Vagina (tissue), 2 donors: ENCODE measurements at regions not wholly inside any gene's neighbourhood (a gene's known extent, or its start where the extent isn't known, plus 50 kb on each side); places are given as distances from the start of the nearest gene placed in this dataset.

Source experiments
- DNase-seq, 2 donors: peaks; one replicate each; pipeline ENCODE4 v3.0.0-alpha.2; 2017; ENCODE audit errors: extremely low spot score in 2 of 2
- H3K27ac ChIP-seq: fragments of 200-600 bp; sonication (generic); one replicate; pipeline ENCODE4 v1.5.1; 2019
- H3K27me3 ChIP-seq: fragments of 200-600 bp; sonication (generic); one replicate; pipeline ENCODE4 v1.5.1; 2019
- H3K36me3 ChIP-seq, 2 donors: fragments of 200-600 bp; sonication (generic); one replicate each; pipeline ENCODE4 v1.5.1; 2017 to 2019
- H3K4me1 ChIP-seq: fragments of 200-600 bp; sonication (generic); one replicate; pipeline ENCODE4 v1.5.1; 2019
- H3K4me3 ChIP-seq, 2 donors: fragments of 200-600 bp; sonication (generic); 1 replicate in 1 of 2; 2 replicates in 1 of 2; pipeline ENCODE4 v1.5.1; 2016 to 2019
- H3K9me3 ChIP-seq: fragments of 200-600 bp; sonication (generic); one replicate; pipeline ENCODE4 v1.5.1; 2019
- CTCF ChIP-seq, 3 experiments: fragments of 450-650 bp in 2 of 3; fragments of 200-600 bp in 1 of 3; sonication (generic) in 1 of 3; IDR thresholded peaks; one replicate each; pipeline ENCODE4 v1.5.1; 2017 to 2019; ENCODE audit warnings: antibody characterized with exemption in 3 of 3, mild to moderate bottlenecking in 2 of 3, moderate library complexity in 2 of 3
- POLR2A ChIP-seq, 2 donors: fragments of 450-650 bp; IDR thresholded peaks; one replicate each; pipeline ENCODE4 v1.6.1; 2017; ENCODE audit warnings: antibody characterized with exemption in 2 of 2, mild to moderate bottlenecking in 2 of 2, moderate library complexity in 2 of 2
- POLR2AphosphoS5 ChIP-seq, 2 donors: sonication (generic); formaldehyde crosslinking; IDR thresholded peaks; one replicate each; pipeline ENCODE4 v1.9.0; 2017; ENCODE audit warnings: antibody characterized with exemption in 2 of 2, mild to moderate bottlenecking in 2 of 2, low read depth in 1 of 2; ENCODE audit not compliant: insufficient read depth in 1 of 2
- intact Hi-C: fragments of 100-400 bp; cut with DNase I; formaldehyde crosslinking; loops from one replicate; pipeline ENCODE4 v1.15.1; 2023

- intact Hi-C loops: no loop called here
- no peak overlapping the region for H3K4me3 ChIP-seq
- H3K4me1 ChIP-seq: no peaks in the 10 kb centered on the region
- H3K27me3 ChIP-seq: no peaks in the 10 kb centered on the region
- no peak for DNase-seq
- no peaks in the 10 kb centered on the region for H3K9me3 ChIP-seq
- no peak overlapping the region for H3K27ac ChIP-seq
- TF ChIP-seq POLR2AphosphoS5 (IDR thresholded peaks at IDR 0.05; ENCODE audit: insufficient read depth in 1 of 2, low read depth in 1 of 2) (no peak), CTCF (IDR thresholded peaks at IDR 0.05) (no peak), POLR2A (IDR thresholded peaks at IDR 0.05) (no peak)
- H3K36me3 ChIP-seq: no peaks in the 10 kb centered on the region
Measured at GRCh38 chr13:68584776-68585175, 1354.6 kb upstream of the PCDH9 start.

- no peak for TF ChIP-seq POLR2AphosphoS5 (IDR thresholded peaks at IDR 0.05; ENCODE audit: insufficient read depth in 1 of 2, low read depth in 1 of 2)
- no peak for TF ChIP-seq POLR2A (IDR thresholded peaks at IDR 0.05)
- no peak for TF ChIP-seq CTCF (IDR thresholded peaks at IDR 0.05)
Measured at GRCh38 chr13:68574053-68574452, 1343.9 kb upstream of the PCDH9 start.

GRCh38 chr13:68551701-68552522 lies 1321.8 kb upstream of the PCDH9 start:
- H3K4me1 ChIP-seq: no peaks in the 10 kb centered on the region
- intact Hi-C loops: no loop called here
- TF ChIP-seq POLR2A (IDR thresholded peaks at IDR 0.05) (no peak), CTCF (IDR thresholded peaks at IDR 0.05) (no peak), POLR2AphosphoS5 (IDR thresholded peaks at IDR 0.05; ENCODE audit: insufficient read depth in 1 of 2, low read depth in 1 of 2) (no peak)
- no peak overlapping the region for H3K27ac ChIP-seq
- H3K36me3 ChIP-seq: no peaks in the 10 kb centered on the region
- no peak for DNase-seq
- H3K9me3 ChIP-seq: no peaks in the 10 kb centered on the region
- H3K4me3 ChIP-seq: no peak overlapping the region
- H3K27me3 ChIP-seq: no peaks in the 10 kb centered on the region

More at GRCh38 chr13:68574053-68574452, 1343.9 kb upstream of the PCDH9 start:
- no peak overlapping the region for H3K27ac ChIP-seq
- no peaks in the 10 kb centered on the region for H3K4me1 ChIP-seq
- intact Hi-C loops: no loop called here
- no peaks in the 10 kb centered on the region for H3K9me3 ChIP-seq
- H3K4me3 ChIP-seq: no peak overlapping the region
- DNase-seq: no peak
- H3K27me3 ChIP-seq: no peaks in the 10 kb centered on the region
- no peaks in the 10 kb centered on the region for H3K36me3 ChIP-seq

GRCh38 chr13:68550330-68550729 lies 1320.2 kb upstream of the PCDH9 start:
- Histone ChIP-seq H3K27me3 (no peaks in the 10 kb centered on the region), H3K4me3 (no peak overlapping the region), H3K4me1 (no peaks in the 10 kb centered on the region), H3K36me3 (no peaks in the 10 kb centered on the region), H3K27ac (no peak overlapping the region), H3K9me3 (no peaks in the 10 kb centered on the region)
- TF ChIP-seq CTCF (IDR thresholded peaks at IDR 0.05) (no peak), POLR2AphosphoS5 (IDR thresholded peaks at IDR 0.05; ENCODE audit: insufficient read depth in 1 of 2, low read depth in 1 of 2) (no peak), POLR2A (IDR thresholded peaks at IDR 0.05) (no peak)
- intact Hi-C loops: no loop called here
- no peak for DNase-seq

GRCh38 chr13:68540244-68540643 lies 1310.1 kb upstream of the PCDH9 start:
- H3K27me3 ChIP-seq: no peaks in the 10 kb centered on the region
- no peak overlapping the region for H3K27ac ChIP-seq
- H3K9me3 ChIP-seq: no peaks in the 10 kb centered on the region
- intact Hi-C loops: no loop called here
- TF ChIP-seq CTCF (IDR thresholded peaks at IDR 0.05) (no peak), POLR2A (IDR thresholded peaks at IDR 0.05) (no peak), POLR2AphosphoS5 (IDR thresholded peaks at IDR 0.05; ENCODE audit: insufficient read depth in 1 of 2, low read depth in 1 of 2) (no peak)
- no peaks in the 10 kb centered on the region for H3K4me1 ChIP-seq
- DNase-seq: no peak
- H3K36me3 ChIP-seq: no peaks in the 10 kb centered on the region
- H3K4me3 ChIP-seq: no peak overlapping the region
